22Rv1 (cell line): ENCODE measurements at regions not wholly inside any gene's neighbourhood (a gene's known extent, or its start where the extent isn't known, plus 50 kb on each side); places are given as distances from the start of the nearest gene placed in this dataset.

Experiments
- H3K27ac ChIP-seq: fragments of 450-650 bp; 2 replicates; pipeline ENCODE4 v1.5.1; 2017
- CTCF ChIP-seq: fragments of 450-650 bp; IDR thresholded peaks from 2 replicates; pipeline ENCODE4 v1.5.1; 2017; ENCODE audit warnings: mild to moderate bottlenecking
- ZFX ChIP-seq: fragments of 450-650 bp; IDR thresholded peaks from 2 replicates; pipeline ENCODE4 v1.6.1; 2017; ENCODE audit warnings: antibody characterized with exemption, borderline replicate concordance

GRCh38 chr13:105952973-105953290 lies 582.5 kb downstream of the EFNB2 start:
- TF ChIP-seq CTCF, result no peak
- TF ChIP-seq ZFX, result no peak
- no peak overlapping the region for H3K27ac ChIP-seq

GRCh38 chr13:105952233-105952972 lies 583.1 kb downstream of the EFNB2 start:
- H3K27ac ChIP-seq, result no peak overlapping the region
- TF ChIP-seq CTCF (no peak), ZFX (no peak)

GRCh38 chr13:105948143-105948542 lies 587.3 kb downstream of the EFNB2 start:
- no peak overlapping the region for H3K27ac ChIP-seq
- TF ChIP-seq ZFX (no peak), CTCF (no peak)

GRCh38 chr13:105940882-105941281 lies 594.6 kb downstream of the EFNB2 start:
- no peak for TF ChIP-seq CTCF
- no peak for TF ChIP-seq ZFX
- no peak overlapping the region for H3K27ac ChIP-seq

- no peak overlapping the region for H3K27ac ChIP-seq
- TF ChIP-seq ZFX, result no peak
Measured at GRCh38 chr13:105937451-105937850, 598.0 kb downstream of the EFNB2 start.

GRCh38 chr13:105936816-105937215 lies 598.6 kb downstream of the EFNB2 start:
- H3K27ac ChIP-seq, result no peak overlapping the region
- TF ChIP-seq ZFX, result no peak
- TF ChIP-seq CTCF, result no peak

- no peak overlapping the region for H3K27ac ChIP-seq
Measured at GRCh38 chr13:105929505-105929904, 606.0 kb downstream of the EFNB2 start.

More at GRCh38 chr13:105929505-105929904, 606.0 kb downstream of the EFNB2 start:
- TF ChIP-seq CTCF (no peak), ZFX (no peak)
